ENCODE measurements at regions not wholly inside any gene's neighbourhood (a gene's known extent, or its start where the extent isn't known, plus 50 kb on each side); places are given as distances from the start of the nearest gene placed in this dataset.

GRCh38 chr2:47664817-47665216 is 94.0 kb upstream of the KCNK12 start:
- Histone ChIP-seq H3K79me2 (ENCODE audit: low read length) (no peaks in the 10 kb centered on the region), H3K4me1 (ENCODE audit: low read length) (no peaks in the 10 kb centered on the region), H3K4me3 (ENCODE audit: low read length) (no peak overlapping the region), H3K9ac (ENCODE audit: low read length) (no peak overlapping the region), H3K27ac (ENCODE audit: low read length) (no peak overlapping the region), H4K20me1 (ENCODE audit: insufficient read depth, low read length) (no peaks in the 10 kb centered on the region), H3K9me3 (ENCODE audit: insufficient read depth, low read length) (no peaks in the 10 kb centered on the region), H2AFZ (ENCODE audit: low read depth, low read length) (no peak overlapping the region), H3K4me2 (ENCODE audit: low read length) (no peak overlapping the region), H3K27me3 (ENCODE audit: low read depth, low read length) (no peaks in the 10 kb centered on the region), H3K36me3 (replicated peaks; ENCODE audit: low read depth, low read length) (no peaks in the 10 kb centered on the region)
- no peak for TF ChIP-seq EZH2phosphoT487 (IDR thresholded peaks at IDR 0.05; ENCODE audit: low read depth)
- peak; percentile 41 for TF ChIP-seq CTCF (IDR thresholded peaks at IDR 0.05; ENCODE audit: low read depth, low read length)

DNA sequence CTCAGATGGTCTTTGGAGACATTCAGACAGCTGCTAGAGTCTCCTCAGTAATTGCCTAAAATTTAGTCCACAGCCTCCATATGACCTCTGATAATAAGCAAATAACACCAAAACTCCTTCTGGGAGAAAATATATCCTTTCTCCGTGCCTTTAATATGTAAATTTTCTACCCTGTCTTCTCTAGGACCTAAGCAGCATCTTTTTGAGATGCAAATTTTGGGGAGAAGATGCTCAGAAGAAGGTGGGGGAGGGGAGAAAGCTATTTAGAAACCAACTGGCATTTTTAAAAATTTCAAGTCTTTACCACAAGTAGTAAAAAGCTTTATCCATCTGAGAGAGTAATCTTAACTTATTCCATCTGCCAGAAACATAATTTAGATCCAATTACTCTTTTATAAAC is 91.8 kb upstream of the KCNK12 start:
- Histone ChIP-seq H3K27me3 (ENCODE audit: low read depth, low read length) (no peaks in the 10 kb centered on the region), H3K4me1 (ENCODE audit: low read length) (no peaks in the 10 kb centered on the region), H3K4me2 (ENCODE audit: low read length) (no peak overlapping the region), H3K36me3 (replicated peaks; ENCODE audit: low read depth, low read length) (no peaks in the 10 kb centered on the region), H3K4me3 (ENCODE audit: low read length) (no peak overlapping the region), H3K79me2 (ENCODE audit: low read length) (no peaks in the 10 kb centered on the region), H2AFZ (ENCODE audit: low read depth, low read length) (no peak overlapping the region), H3K9me3 (ENCODE audit: insufficient read depth, low read length) (no peaks in the 10 kb centered on the region), H3K9ac (ENCODE audit: low read length) (no peak overlapping the region), H3K27ac (ENCODE audit: low read length) (no peak overlapping the region), H4K20me1 (ENCODE audit: insufficient read depth, low read length) (no peaks in the 10 kb centered on the region)
- TF ChIP-seq CTCF (IDR thresholded peaks at IDR 0.05; ENCODE audit: low read depth, low read length): no peak
- TF ChIP-seq EZH2phosphoT487 (IDR thresholded peaks at IDR 0.05; ENCODE audit: low read depth): no peak

- TF ChIP-seq CTCF (IDR thresholded peaks at IDR 0.05; ENCODE audit: low read depth, low read length): no peak
- TF ChIP-seq EZH2phosphoT487 (IDR thresholded peaks at IDR 0.05; ENCODE audit: low read depth): no peak
- Histone ChIP-seq H3K27ac (ENCODE audit: low read length) (no peak overlapping the region), H2AFZ (ENCODE audit: low read depth, low read length) (no peak overlapping the region), H3K79me2 (ENCODE audit: low read length) (no peaks in the 10 kb centered on the region), H3K4me1 (ENCODE audit: low read length) (no peaks in the 10 kb centered on the region), H3K4me3 (ENCODE audit: low read length) (no peak overlapping the region), H3K4me2 (ENCODE audit: low read length) (no peak overlapping the region), H3K9me3 (ENCODE audit: insufficient read depth, low read length) (no peaks in the 10 kb centered on the region), H4K20me1 (ENCODE audit: insufficient read depth, low read length) (no peaks in the 10 kb centered on the region), H3K27me3 (ENCODE audit: low read depth, low read length) (no peaks in the 10 kb centered on the region), H3K36me3 (replicated peaks; ENCODE audit: low read depth, low read length) (no peaks in the 10 kb centered on the region), H3K9ac (ENCODE audit: low read length) (no peak overlapping the region)
Measured at GRCh38 chr2:47661310-47661709, 90.5 kb upstream of the KCNK12 start.

- Histone ChIP-seq H3K27ac (ENCODE audit: low read length) (no peak overlapping the region), H3K4me1 (ENCODE audit: low read length) (peaks cover 5% of the 10 kb centered on the region), H3K4me2 (ENCODE audit: low read length) (no peak overlapping the region), H2AFZ (ENCODE audit: low read depth, low read length) (no peak overlapping the region), H3K9ac (ENCODE audit: low read length) (no peak overlapping the region), H3K27me3 (ENCODE audit: low read depth, low read length) (no peaks in the 10 kb centered on the region), H4K20me1 (ENCODE audit: insufficient read depth, low read length) (no peaks in the 10 kb centered on the region), H3K36me3 (replicated peaks; ENCODE audit: low read depth, low read length) (no peaks in the 10 kb centered on the region), H3K4me3 (ENCODE audit: low read length) (no peak overlapping the region), H3K9me3 (ENCODE audit: insufficient read depth, low read length) (no peaks in the 10 kb centered on the region), H3K79me2 (ENCODE audit: low read length) (no peaks in the 10 kb centered on the region)
- TF ChIP-seq CTCF (IDR thresholded peaks at IDR 0.05; ENCODE audit: low read depth, low read length): no peak
- no peak for TF ChIP-seq EZH2phosphoT487 (IDR thresholded peaks at IDR 0.05; ENCODE audit: low read depth)
Measured at GRCh38 chr2:47660168-47660567, 89.4 kb upstream of the KCNK12 start.
